WTC11 (cell line): ENCODE measurements at regions not wholly inside any gene's neighbourhood (a gene's known extent, or its start where the extent isn't known, plus 50 kb on each side); places are given as distances from the start of the nearest gene placed in this dataset.
"Not testable (repeated sequence)": the region's sequence is repeated elsewhere in the genome, so short reads cannot be mapped to it uniquely, and the experiment has no call there.

Experiments used
- ATAC-seq: fragments of 200-7000 bp; cut with Tn5 transposase; 2 replicates; pipeline ENCODE4 v1.10.0; 2021; ENCODE audit warnings: mild to moderate bottlenecking, moderate library complexity
- CTCF ChIA-PET: fragments of 300-600 bp; sonication (Branson Sonifier 250); formaldehyde crosslinking; loops from one replicate; lab custom pipeline; 2021; ENCODE audit warnings: antibody characterized with exemption; lab: Charles Lee
- POLR2A ChIA-PET: fragments of 350-600 bp; sonication (Branson Sonifier 250); formaldehyde crosslinking; loops from one replicate; lab custom pipeline; 2021; ENCODE audit warnings: antibody characterized with exemption; lab: Charles Lee
- DNase-seq: peaks from one replicate; pipeline ENCODE4 v3.0.0; 2021; ENCODE audit warnings: low spot score
- H3K27ac Mint-ChIP-seq: 2 replicates; pipeline ENCODE4 v1.8.0; 2021; ENCODE audit warnings: mixed read lengths
- H3K27me3 Mint-ChIP-seq: 2 replicates; pipeline ENCODE4 v1.8.0; 2021; ENCODE audit warnings: low read depth, mild to moderate bottlenecking, moderate library complexity, mixed read lengths
- H3K36me3 Mint-ChIP-seq: 2 replicates; pipeline ENCODE4 v1.8.0; 2021; ENCODE audit warnings: mixed read lengths
- H3K4me1 Mint-ChIP-seq: 2 replicates; pipeline ENCODE4 v1.8.0; 2022; ENCODE audit warnings: mixed read lengths
- H3K4me3 Mint-ChIP-seq: 2 replicates; pipeline ENCODE4 v1.8.0; 2021; ENCODE audit warnings: mild to moderate bottlenecking, moderate library complexity, mixed read lengths
- H3K9me3 Mint-ChIP-seq: 2 replicates; pipeline ENCODE4 v1.8.0; 2021; ENCODE audit warnings: mixed read lengths
- CTCF ChIP-seq: fragments of 200-600 bp; IDR thresholded peaks from 2 replicates; pipeline ENCODE4 v1.8.0; 2022; ENCODE audit warnings: antibody characterized with exemption
- FOXJ3 ChIP-seq: sonication (generic); formaldehyde crosslinking; IDR thresholded peaks from 2 replicates; pipeline ENCODE4 v1.9.0; 2021; ENCODE audit warnings: missing genetic modification reagents, mild to moderate bottlenecking, borderline replicate concordance
- GRHL2 ChIP-seq: fragments of 250-450 bp; sonication (Bioruptor Pico); IDR thresholded peaks from 2 replicates; pipeline ENCODE4 v1.8.0; 2022; ENCODE audit warnings: mild to moderate bottlenecking, moderate library complexity; ENCODE audit not compliant: insufficient replicate concordance, severe bottlenecking
- GTF2I ChIP-seq: fragments of 250-450 bp; sonication (Bioruptor Pico); conservative IDR thresholded peaks from 2 replicates; pipeline ENCODE4 v1.4.0; 2021; ENCODE audit warnings: mild to moderate bottlenecking
- MYBL2 ChIP-seq: sonication (generic); formaldehyde crosslinking; IDR thresholded peaks from 2 replicates; pipeline ENCODE4 v1.8.1; 2023; ENCODE audit warnings: mild to moderate bottlenecking, moderate library complexity, missing genetic modification reagents
- NFYB ChIP-seq: sonication (generic); formaldehyde crosslinking; conservative IDR thresholded peaks from 2 replicates; pipeline ENCODE4 v1.8.0; 2022; ENCODE audit warnings: low read depth, missing genetic modification reagents
- NR2C2 ChIP-seq: sonication (generic); formaldehyde crosslinking; IDR thresholded peaks from 2 replicates; pipeline ENCODE4 v1.8.0; 2022; ENCODE audit warnings: mild to moderate bottlenecking, missing genetic modification reagents
- RELA ChIP-seq: sonication (generic); formaldehyde crosslinking; IDR thresholded peaks from 2 replicates; pipeline ENCODE4 v1.8.1; 2022; ENCODE audit warnings: missing genetic modification reagents, mild to moderate bottlenecking, borderline replicate concordance
- TEAD4 ChIP-seq: sonication (generic); formaldehyde crosslinking; IDR thresholded peaks from 2 replicates; pipeline ENCODE4 v1.8.0; 2022; ENCODE audit warnings: mild to moderate bottlenecking, missing genetic modification reagents
- ZNF263 ChIP-seq: sonication (generic); formaldehyde crosslinking; IDR thresholded peaks from 2 replicates; pipeline ENCODE4 v1.8.1; 2022; ENCODE audit warnings: low read depth, mild to moderate bottlenecking, moderate library complexity, missing genetic modification reagents
- ZNF416 ChIP-seq: fragments of 250-450 bp; sonication (Bioruptor Pico); IDR thresholded peaks from 2 replicates; pipeline ENCODE4 v1.9.0; 2021; ENCODE audit warnings: mild to moderate bottlenecking, inconsistent platforms
- ZNF423 ChIP-seq: fragments of 250-450 bp; sonication (Bioruptor Pico); IDR thresholded peaks from 2 replicates; pipeline ENCODE4 v2.1.2; 2022; ENCODE audit warnings: mild to moderate bottlenecking, moderate library complexity
- ZNF425 ChIP-seq: fragments of 250-450 bp; sonication (Bioruptor Pico); conservative IDR thresholded peaks from 2 replicates; pipeline ENCODE4 v1.9.0; 2021; ENCODE audit warnings: mild to moderate bottlenecking
- TF ChIP-seq, protein P1 (sequence below): sonication (generic); formaldehyde crosslinking; conservative IDR thresholded peaks from 2 replicates; pipeline ENCODE4 v1.8.1; 2023; ENCODE audit warnings: mild to moderate bottlenecking, low read depth, missing genetic modification reagents, moderate library complexity
- TF ChIP-seq, protein P2 (sequence below): fragments of 250-450 bp; sonication (Bioruptor Pico); IDR thresholded peaks from 2 replicates; pipeline ENCODE4 v1.9.0; 2021; ENCODE audit warnings: mild to moderate bottlenecking
- TF ChIP-seq, protein P3 (sequence below): fragments of 250-450 bp; sonication (Bioruptor Pico); IDR thresholded peaks from 2 replicates; pipeline ENCODE4 v1.9.0; 2021; ENCODE audit warnings: mild to moderate bottlenecking
- TF ChIP-seq, protein P4 (sequence below): sonication (generic); formaldehyde crosslinking; IDR thresholded peaks from 2 replicates; pipeline ENCODE4 v1.8.1; 2023; ENCODE audit warnings: mild to moderate bottlenecking, missing genetic modification reagents, borderline replicate concordance

DNA sequence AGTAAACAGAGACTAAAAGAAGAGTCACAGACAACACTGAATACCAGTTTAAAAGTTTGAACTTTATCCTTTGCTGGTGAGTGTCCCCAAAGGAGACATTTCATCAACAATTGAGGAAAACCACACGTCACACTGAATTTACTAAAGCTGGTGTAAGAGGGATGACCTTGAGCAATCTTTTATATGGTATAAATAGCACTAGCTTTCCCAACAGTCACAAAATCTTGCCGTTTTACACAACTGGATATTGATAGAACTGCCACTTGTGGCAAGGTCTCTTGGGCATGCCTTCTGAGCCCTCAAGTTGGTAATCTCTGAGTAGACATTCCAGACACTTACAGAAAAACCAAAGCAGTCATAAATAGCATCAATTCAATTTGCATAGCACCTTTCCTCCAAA is 311.5 kb upstream of the TARS1 start:
- POLR2A ChIA-PET: no interaction called here
- H3K9me3 Mint-ChIP-seq: peaks cover 41% of the 10 kb centered on the region
- TF ChIP-seq, protein P1, sequence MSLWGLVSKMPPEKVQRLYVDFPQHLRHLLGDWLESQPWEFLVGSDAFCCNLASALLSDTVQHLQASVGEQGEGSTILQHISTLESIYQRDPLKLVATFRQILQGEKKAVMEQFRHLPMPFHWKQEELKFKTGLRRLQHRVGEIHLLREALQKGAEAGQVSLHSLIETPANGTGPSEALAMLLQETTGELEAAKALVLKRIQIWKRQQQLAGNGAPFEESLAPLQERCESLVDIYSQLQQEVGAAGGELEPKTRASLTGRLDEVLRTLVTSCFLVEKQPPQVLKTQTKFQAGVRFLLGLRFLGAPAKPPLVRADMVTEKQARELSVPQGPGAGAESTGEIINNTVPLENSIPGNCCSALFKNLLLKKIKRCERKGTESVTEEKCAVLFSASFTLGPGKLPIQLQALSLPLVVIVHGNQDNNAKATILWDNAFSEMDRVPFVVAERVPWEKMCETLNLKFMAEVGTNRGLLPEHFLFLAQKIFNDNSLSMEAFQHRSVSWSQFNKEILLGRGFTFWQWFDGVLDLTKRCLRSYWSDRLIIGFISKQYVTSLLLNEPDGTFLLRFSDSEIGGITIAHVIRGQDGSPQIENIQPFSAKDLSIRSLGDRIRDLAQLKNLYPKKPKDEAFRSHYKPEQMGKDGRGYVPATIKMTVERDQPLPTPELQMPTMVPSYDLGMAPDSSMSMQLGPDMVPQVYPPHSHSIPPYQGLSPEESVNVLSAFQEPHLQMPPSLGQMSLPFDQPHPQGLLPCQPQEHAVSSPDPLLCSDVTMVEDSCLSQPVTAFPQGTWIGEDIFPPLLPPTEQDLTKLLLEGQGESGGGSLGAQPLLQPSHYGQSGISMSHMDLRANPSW (CRISPR knock-in tag): no peak
- TF ChIP-seq ZNF263 (CRISPR knock-in tag) (no peak), ZNF416 (CRISPR knock-in tag) (no peak), GRHL2 (CRISPR knock-in tag) (no peak), FOXJ3 (CRISPR knock-in tag) (no peak), NR2C2 (CRISPR knock-in tag) (no peak), CTCF (no peak), TEAD4 (no peak), ZNF425 (CRISPR knock-in tag) (no peak), ZNF423 (CRISPR knock-in tag) (no peak), RELA (CRISPR knock-in tag) (no peak), GTF2I (no peak)
- TF ChIP-seq, protein P2, sequence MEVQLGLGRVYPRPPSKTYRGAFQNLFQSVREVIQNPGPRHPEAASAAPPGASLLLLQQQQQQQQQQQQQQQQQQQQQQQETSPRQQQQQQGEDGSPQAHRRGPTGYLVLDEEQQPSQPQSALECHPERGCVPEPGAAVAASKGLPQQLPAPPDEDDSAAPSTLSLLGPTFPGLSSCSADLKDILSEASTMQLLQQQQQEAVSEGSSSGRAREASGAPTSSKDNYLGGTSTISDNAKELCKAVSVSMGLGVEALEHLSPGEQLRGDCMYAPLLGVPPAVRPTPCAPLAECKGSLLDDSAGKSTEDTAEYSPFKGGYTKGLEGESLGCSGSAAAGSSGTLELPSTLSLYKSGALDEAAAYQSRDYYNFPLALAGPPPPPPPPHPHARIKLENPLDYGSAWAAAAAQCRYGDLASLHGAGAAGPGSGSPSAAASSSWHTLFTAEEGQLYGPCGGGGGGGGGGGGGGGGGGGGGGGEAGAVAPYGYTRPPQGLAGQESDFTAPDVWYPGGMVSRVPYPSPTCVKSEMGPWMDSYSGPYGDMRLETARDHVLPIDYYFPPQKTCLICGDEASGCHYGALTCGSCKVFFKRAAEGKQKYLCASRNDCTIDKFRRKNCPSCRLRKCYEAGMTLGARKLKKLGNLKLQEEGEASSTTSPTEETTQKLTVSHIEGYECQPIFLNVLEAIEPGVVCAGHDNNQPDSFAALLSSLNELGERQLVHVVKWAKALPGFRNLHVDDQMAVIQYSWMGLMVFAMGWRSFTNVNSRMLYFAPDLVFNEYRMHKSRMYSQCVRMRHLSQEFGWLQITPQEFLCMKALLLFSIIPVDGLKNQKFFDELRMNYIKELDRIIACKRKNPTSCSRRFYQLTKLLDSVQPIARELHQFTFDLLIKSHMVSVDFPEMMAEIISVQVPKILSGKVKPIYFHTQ (CRISPR knock-in tag): no peak
- TF ChIP-seq, all 79 proteins: peak for 0
- CTCF ChIA-PET: no interaction called here
- H3K4me3 Mint-ChIP-seq: no peak overlapping the region
- peaks cover 23% of the 10 kb centered on the region for H3K36me3 Mint-ChIP-seq
- no peaks in the 10 kb centered on the region for H3K4me1 Mint-ChIP-seq
- H3K27me3 Mint-ChIP-seq: no peaks in the 10 kb centered on the region
- H3K27ac Mint-ChIP-seq: no peak overlapping the region
- no peak for ATAC-seq
- no peak for DNase-seq

DNA sequence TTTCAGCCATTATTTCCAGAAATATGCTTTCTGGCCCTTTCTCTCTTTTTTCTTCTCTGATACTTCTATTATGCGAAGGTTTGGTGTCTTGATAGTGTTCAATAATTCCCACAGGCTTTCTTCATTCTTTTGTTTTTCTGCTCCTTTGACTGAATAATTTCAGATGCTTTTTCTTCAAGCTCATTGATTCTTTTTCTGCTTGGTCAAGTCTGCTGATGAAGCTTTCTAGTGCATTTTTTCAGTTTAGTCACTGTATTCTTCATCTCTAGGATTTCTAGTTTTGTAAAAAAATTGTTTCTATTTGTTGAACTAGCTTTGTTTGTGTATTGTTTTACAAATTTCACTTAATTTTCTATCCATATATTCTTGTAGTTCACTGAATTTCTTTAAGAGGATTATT is 304.0 kb upstream of the TARS1 start:
- TF ChIP-seq NFYB (CRISPR knock-in tag) (no peak), MYBL2 (CRISPR knock-in tag) (no peak)
- TF ChIP-seq, protein P3, sequence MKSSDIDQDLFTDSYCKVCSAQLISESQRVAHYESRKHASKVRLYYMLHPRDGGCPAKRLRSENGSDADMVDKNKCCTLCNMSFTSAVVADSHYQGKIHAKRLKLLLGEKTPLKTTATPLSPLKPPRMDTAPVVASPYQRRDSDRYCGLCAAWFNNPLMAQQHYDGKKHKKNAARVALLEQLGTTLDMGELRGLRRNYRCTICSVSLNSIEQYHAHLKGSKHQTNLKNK (CRISPR knock-in tag): no peak
- TF ChIP-seq, protein P4, sequence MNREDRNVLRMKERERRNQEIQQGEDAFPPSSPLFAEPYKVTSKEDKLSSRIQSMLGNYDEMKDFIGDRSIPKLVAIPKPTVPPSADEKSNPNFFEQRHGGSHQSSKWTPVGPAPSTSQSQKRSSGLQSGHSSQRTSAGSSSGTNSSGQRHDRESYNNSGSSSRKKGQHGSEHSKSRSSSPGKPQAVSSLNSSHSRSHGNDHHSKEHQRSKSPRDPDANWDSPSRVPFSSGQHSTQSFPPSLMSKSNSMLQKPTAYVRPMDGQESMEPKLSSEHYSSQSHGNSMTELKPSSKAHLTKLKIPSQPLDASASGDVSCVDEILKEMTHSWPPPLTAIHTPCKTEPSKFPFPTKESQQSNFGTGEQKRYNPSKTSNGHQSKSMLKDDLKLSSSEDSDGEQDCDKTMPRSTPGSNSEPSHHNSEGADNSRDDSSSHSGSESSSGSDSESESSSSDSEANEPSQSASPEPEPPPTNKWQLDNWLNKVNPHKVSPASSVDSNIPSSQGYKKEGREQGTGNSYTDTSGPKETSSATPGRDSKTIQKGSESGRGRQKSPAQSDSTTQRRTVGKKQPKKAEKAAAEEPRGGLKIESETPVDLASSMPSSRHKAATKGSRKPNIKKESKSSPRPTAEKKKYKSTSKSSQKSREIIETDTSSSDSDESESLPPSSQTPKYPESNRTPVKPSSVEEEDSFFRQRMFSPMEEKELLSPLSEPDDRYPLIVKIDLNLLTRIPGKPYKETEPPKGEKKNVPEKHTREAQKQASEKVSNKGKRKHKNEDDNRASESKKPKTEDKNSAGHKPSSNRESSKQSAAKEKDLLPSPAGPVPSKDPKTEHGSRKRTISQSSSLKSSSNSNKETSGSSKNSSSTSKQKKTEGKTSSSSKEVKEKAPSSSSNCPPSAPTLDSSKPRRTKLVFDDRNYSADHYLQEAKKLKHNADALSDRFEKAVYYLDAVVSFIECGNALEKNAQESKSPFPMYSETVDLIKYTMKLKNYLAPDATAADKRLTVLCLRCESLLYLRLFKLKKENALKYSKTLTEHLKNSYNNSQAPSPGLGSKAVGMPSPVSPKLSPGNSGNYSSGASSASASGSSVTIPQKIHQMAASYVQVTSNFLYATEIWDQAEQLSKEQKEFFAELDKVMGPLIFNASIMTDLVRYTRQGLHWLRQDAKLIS (CRISPR knock-in tag): no peak
- ATAC-seq (no peak), DNase-seq (no peak)
- Mint-ChIP-seq H3K4me3 (no peak overlapping the region), H3K27ac (no peak overlapping the region), H3K27me3 (no peaks in the 10 kb centered on the region; the same call in 1 of the 2 replicates), H3K9me3 (peaks cover 63% of the 10 kb centered on the region), H3K4me1 (no peaks in the 10 kb centered on the region), H3K36me3 (peaks cover 23% of the 10 kb centered on the region)
- ChIA-PET CTCF (no interaction called here), POLR2A (no interaction called here)

DNA sequence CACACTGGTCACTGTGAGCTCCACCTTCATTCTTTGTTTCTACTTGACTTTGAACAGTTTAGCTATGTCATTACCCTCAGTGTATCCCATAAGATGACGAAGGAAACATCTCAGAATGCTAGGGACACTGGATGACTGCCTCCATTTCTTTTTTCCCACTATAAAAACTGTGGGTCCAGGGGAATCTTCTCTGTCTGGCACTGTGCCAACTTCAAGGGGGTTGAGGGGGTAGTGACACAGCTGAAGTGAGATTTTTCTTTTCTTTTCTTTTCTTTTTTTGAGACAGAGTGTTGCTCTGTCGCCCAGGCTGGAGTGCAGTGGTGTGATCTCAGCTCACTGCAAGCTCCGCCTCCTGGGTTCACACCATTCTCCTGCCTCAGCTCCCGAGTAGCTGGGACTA is 302.6 kb upstream of the TARS1 start:
- H3K27me3 Mint-ChIP-seq, H3K4me1 Mint-ChIP-seq, H3K4me3 Mint-ChIP-seq, ATAC-seq, POLR2A ChIA-PET, DNase-seq, H3K27ac Mint-ChIP-seq: not testable (repeated sequence)
- CTCF ChIA-PET: interaction anchor here (0.6 kb wide), 1 partner anchor 109 kb away, joined by 3 read pairs; no protein-coding TSS in a partner anchor
- peaks cover 12% of the 10 kb centered on the region for H3K36me3 Mint-ChIP-seq
- peaks cover 52% of the 10 kb centered on the region for H3K9me3 Mint-ChIP-seq
